Spinal cord (tissue), 1 donor: ENCODE measurements at regions not wholly inside any gene's neighbourhood (a gene's known extent, or its start where the extent isn't known, plus 50 kb on each side); places are given as distances from the start of the nearest gene placed in this dataset. TPM values are rescaled to one million over a fixed set of nuclear protein-coding genes. Genes with fewer than 3 reads are reported as not detected.

Source experiments
- small RNA-seq: library from RNA; depleted of rRNA; stranded (forward); fragments of <200 nt; gene quantifications from one replicate; pipeline ENCODE3, GENCODE V24; 2014; ENCODE audit warnings: low replicate concordance

Small RNA genes in the stretch of these regions (small RNA-seq; reads per million reads assigned to genes)
- gene AC018554.2 = not detected
- not detected for gene AC092121.1
- not detected for gene RF00017
- 0.67 reads per million, percentile 67 among the genes with 10 or more reads in this experiment for gene RNU4-58P
- gene RPS27P27 = not detected
